Right lobe of liver (tissue), 4 donors: ENCODE measurements at regions not wholly inside any gene's neighbourhood (a gene's known extent, or its start where the extent isn't known, plus 50 kb on each side); places are given as distances from the start of the nearest gene placed in this dataset.

Experiments used
- POLR2A ChIP-seq: fragments of 450-650 bp; IDR thresholded peaks from one replicate; pipeline ENCODE4 v1.6.1; 2017; ENCODE audit warnings: antibody characterized with exemption, mild to moderate bottlenecking
- TF ChIP-seq, protein P1 (sequence below), 4 donors: fragments of 200-600 bp in 3 of 4; fragments of 450-650 bp in 1 of 4; IDR thresholded peaks; one replicate each; pipeline versions ENCODE4 v1.5.1 to v1.8.0; 2016 to 2022; ENCODE audit warnings: antibody characterized with exemption in 4 of 4, mild to moderate bottlenecking in 2 of 4
- donor health status: DM: no; HTN: no; CAD: no.
- donor health status: DM: no; HTN: no; CAD: no.
- donor health status: DM: no; HTN: yes; CAD: no.

DNA sequence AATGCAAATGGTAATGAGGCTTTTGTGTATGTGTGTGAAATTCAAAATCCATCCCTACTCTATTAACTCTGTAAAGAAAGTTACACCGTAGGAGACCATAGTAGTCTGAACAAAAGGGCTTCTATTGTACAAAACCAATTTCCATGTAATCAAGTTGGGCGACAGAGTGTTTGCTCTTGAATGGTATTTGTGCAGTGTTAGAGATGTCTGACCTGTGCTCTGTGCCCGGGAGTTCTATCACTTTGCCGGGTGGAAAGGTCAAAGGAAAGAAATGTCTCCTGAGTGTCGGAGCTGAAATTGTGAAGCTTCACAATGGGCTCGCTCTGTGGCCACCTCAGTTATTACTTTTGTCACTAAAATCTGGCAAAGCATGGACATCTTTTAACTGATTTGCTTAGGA is 312.0 kb downstream of the SAMD5 start:
- TF ChIP-seq POLR2A: no peak
- TF ChIP-seq, protein P1, sequence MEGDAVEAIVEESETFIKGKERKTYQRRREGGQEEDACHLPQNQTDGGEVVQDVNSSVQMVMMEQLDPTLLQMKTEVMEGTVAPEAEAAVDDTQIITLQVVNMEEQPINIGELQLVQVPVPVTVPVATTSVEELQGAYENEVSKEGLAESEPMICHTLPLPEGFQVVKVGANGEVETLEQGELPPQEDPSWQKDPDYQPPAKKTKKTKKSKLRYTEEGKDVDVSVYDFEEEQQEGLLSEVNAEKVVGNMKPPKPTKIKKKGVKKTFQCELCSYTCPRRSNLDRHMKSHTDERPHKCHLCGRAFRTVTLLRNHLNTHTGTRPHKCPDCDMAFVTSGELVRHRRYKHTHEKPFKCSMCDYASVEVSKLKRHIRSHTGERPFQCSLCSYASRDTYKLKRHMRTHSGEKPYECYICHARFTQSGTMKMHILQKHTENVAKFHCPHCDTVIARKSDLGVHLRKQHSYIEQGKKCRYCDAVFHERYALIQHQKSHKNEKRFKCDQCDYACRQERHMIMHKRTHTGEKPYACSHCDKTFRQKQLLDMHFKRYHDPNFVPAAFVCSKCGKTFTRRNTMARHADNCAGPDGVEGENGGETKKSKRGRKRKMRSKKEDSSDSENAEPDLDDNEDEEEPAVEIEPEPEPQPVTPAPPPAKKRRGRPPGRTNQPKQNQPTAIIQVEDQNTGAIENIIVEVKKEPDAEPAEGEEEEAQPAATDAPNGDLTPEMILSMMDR (IDR thresholded peaks at IDR 0.05): no peak
